ENCODE measurements at regions not wholly inside any gene's neighbourhood (a gene's known extent, or its start where the extent isn't known, plus 50 kb on each side); places are given as distances from the start of the nearest gene placed in this dataset.

DNA sequence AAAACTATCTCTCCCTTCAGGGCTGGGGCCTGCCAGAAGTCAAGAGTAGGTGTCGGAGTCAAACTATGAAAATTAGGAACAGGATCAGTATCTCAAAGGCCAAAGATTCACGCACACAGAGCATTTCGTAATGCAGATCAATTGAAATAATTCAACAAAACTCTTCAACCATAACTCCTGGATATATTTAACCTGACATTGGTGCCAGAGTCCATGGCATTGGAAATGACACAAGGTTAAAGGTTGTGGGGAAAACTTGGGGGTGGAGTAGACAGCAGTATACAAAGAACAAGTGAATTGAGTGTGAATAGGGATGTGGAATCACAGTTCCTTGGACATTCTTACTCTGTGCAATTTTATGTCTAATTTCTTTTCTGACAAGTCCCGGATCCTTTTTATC lies 788.0 kb upstream of the GYPC start:
- peaks cover 5% of the 10 kb centered on the region for H3K9me3 ChIP-seq (ENCODE audit: control insufficient read depth, insufficient read depth, low read length)
- H2BK120ac ChIP-seq (ENCODE audit: low read depth, low read length): no peak overlapping the region
- H3K4me1 ChIP-seq (ENCODE audit: control insufficient read depth, insufficient read depth, low read length): no peaks in the 10 kb centered on the region
- H3K9ac ChIP-seq (ENCODE audit: low read depth, low read length): no peak overlapping the region
- H3K9me1 ChIP-seq (ENCODE audit: insufficient read depth, low read length): no peaks in the 10 kb centered on the region
- no peak overlapping the region for H3K56ac ChIP-seq (ENCODE audit: extremely low read depth, insufficient read depth, low read length)
- POLR2A ChIA-PET (ENCODE audit: unreplicated experiment): no interaction called here
- ATAC-seq (ENCODE audit: low read depth) (no peak), DNase-seq (no peak)
- no peak overlapping the region for H3K27ac ChIP-seq (ENCODE audit: insufficient read depth, low read length)
- no peak overlapping the region for H2BK15ac ChIP-seq (ENCODE audit: low read depth, low read length)
- no peak overlapping the region for H3K4me3 ChIP-seq (ENCODE audit: insufficient read depth, low read depth, low read length)
- BruUV-seq (replicated peaks): no TSS peak
- no peak overlapping the region for H4K5ac ChIP-seq (ENCODE audit: low read depth, low read length)
- no peak overlapping the region for H4K8ac ChIP-seq (ENCODE audit: low read depth in 2 of 2, low read length in 2 of 2)
- H2AFZ ChIP-seq (replicated peaks; ENCODE audit: low read length, poor library complexity): no peak overlapping the region
- H3K23ac ChIP-seq (ENCODE audit: low read depth, low read length): no peak overlapping the region
- WGBS, 2 experiments (ENCODE audit: extremely low coverage in 2 of 2, insufficient read length in 1 of 2): no CpG with 5 or more reads among the region's 4 CpGs
- no peak overlapping the region for H4K91ac ChIP-seq (ENCODE audit: insufficient read depth, low read depth, low read length)
- no peak overlapping the region for H2AK5ac ChIP-seq (ENCODE audit: low read depth, low read length)
- H3K18ac ChIP-seq (ENCODE audit: low read depth, low read length): no peak overlapping the region
- in situ Hi-C loops (cut with MboI; ENCODE audit: low sequenced_read_pairs) (no loop called here), dilution Hi-C loops (cut with HindIII; ENCODE audit: low sequenced_read_pairs, unreplicated experiment) (no loop called here), intact Hi-C loops (cut with micrococcal nuclease) (no loop called here)
- H3K79me1 ChIP-seq (ENCODE audit: low read depth in 1 of 2, low read length in 2 of 2): no peaks in the 10 kb centered on the region
- no peaks in the 10 kb centered on the region for H3K27me3 ChIP-seq (ENCODE audit: control insufficient read depth, insufficient read depth, low read length)
- H2AK9ac ChIP-seq (replicated peaks; ENCODE audit: low read depth, low read length, poor library complexity): no peak overlapping the region
- CTCF ChIA-PET: no interaction called here
- H2BK20ac ChIP-seq (ENCODE audit: low read depth, low read length): no peak overlapping the region
- H3K36me3 ChIP-seq (ENCODE audit: control insufficient read depth, insufficient read depth, low read length): no peaks in the 10 kb centered on the region
- TF ChIP-seq RFX5 (IDR thresholded peaks at IDR 0.05; ENCODE audit: low read depth, low read length): no peak
- TF ChIP-seq MXI1 (IDR thresholded peaks at IDR 0.05; ENCODE audit: borderline replicate concordance, low read depth, low read length): no peak
- TF ChIP-seq CHD1 (IDR thresholded peaks at IDR 0.05; ENCODE audit: low read depth, low read length): no peak
- no peak for TF ChIP-seq NFE2L2 (IDR thresholded peaks at IDR 0.05; ENCODE audit: low read depth, low read length)
- no peak overlapping the region for H3K14ac ChIP-seq (replicated peaks; ENCODE audit: low read depth, low read length)
- no peak overlapping the region for H2BK5ac ChIP-seq (ENCODE audit: low read depth, low read length, poor library complexity, severe bottlenecking)
- no peak overlapping the region for H3K4me2 ChIP-seq (ENCODE audit: low read depth, low read length)
- no peaks in the 10 kb centered on the region for H4K20me1 ChIP-seq (ENCODE audit: insufficient read depth, low read length)
- no peak overlapping the region for H3K4ac ChIP-seq (ENCODE audit: low read depth, low read length)

Measured in IMR-90 (cell line).